Lower lobe of right lung (tissue), 2 donors: ENCODE measurements at regions not wholly inside any gene's neighbourhood (a gene's known extent, or its start where the extent isn't known, plus 50 kb on each side); places are given as distances from the start of the nearest gene placed in this dataset.
"Not testable (repeated sequence)": the region's sequence is repeated elsewhere in the genome, so short reads cannot be mapped to it uniquely, and the experiment has no call there.

Source experiments
- ATAC-seq, 2 donors: fragments of 200-7000 bp; cut with Tn5 transposase; one replicate each; pipeline ENCODE4 v1.9.1; 2020 to 2022; ENCODE audit warnings: mild to moderate bottlenecking in 2 of 2, moderate library complexity in 2 of 2
- DNase-seq: peaks from one replicate; pipeline ENCODE4 v3.0.0-alpha.2; 2020
- H3K27ac ChIP-seq: fragments of 200-600 bp; one replicate; pipeline ENCODE4 v1.8.0; 2022
- H3K27me3 ChIP-seq: fragments of 200-600 bp; one replicate; pipeline ENCODE4 v1.8.0; 2022; ENCODE audit warnings: low read depth
- H3K36me3 ChIP-seq: fragments of 200-600 bp; one replicate; pipeline ENCODE4 v1.8.0; 2022; ENCODE audit warnings: mild to moderate bottlenecking
- H3K4me1 ChIP-seq: fragments of 200-600 bp; one replicate; pipeline ENCODE4 v1.8.0; 2022
- H3K4me3 ChIP-seq: fragments of 200-600 bp; one replicate; pipeline ENCODE4 v1.8.0; 2022; ENCODE audit warnings: mild to moderate bottlenecking
- H3K9me3 ChIP-seq: fragments of 200-600 bp; one replicate; pipeline ENCODE4 v1.8.0; 2022
- CTCF ChIP-seq: fragments of 200-600 bp; IDR thresholded peaks from one replicate; pipeline ENCODE4 v1.8.0; 2022; ENCODE audit warnings: antibody characterized with exemption, mild to moderate bottlenecking
- intact Hi-C: fragments of 100-400 bp; cut with DNase I; formaldehyde crosslinking; loops from one replicate; pipeline ENCODE4 v1.11.0; 2022
- donor health status: DM: no; HTN: yes; CAD: no; lungs with severe emphysema.

- no peaks in the 10 kb centered on the region for H3K9me3 ChIP-seq
- H3K4me3 ChIP-seq = no peak overlapping the region
- DNase-seq (no peak), ATAC-seq (no peak)
- TF ChIP-seq CTCF = no peak
- H3K36me3 ChIP-seq = no peaks in the 10 kb centered on the region
- H3K27me3 ChIP-seq = no peaks in the 10 kb centered on the region
- H3K4me1 ChIP-seq = no peaks in the 10 kb centered on the region
- H3K27ac ChIP-seq = no peak overlapping the region
- intact Hi-C loops = no loop called here
Measured at GRCh38 chr4:43148481-43148880, 256.0 kb downstream of the GRXCR1 start.

DNA sequence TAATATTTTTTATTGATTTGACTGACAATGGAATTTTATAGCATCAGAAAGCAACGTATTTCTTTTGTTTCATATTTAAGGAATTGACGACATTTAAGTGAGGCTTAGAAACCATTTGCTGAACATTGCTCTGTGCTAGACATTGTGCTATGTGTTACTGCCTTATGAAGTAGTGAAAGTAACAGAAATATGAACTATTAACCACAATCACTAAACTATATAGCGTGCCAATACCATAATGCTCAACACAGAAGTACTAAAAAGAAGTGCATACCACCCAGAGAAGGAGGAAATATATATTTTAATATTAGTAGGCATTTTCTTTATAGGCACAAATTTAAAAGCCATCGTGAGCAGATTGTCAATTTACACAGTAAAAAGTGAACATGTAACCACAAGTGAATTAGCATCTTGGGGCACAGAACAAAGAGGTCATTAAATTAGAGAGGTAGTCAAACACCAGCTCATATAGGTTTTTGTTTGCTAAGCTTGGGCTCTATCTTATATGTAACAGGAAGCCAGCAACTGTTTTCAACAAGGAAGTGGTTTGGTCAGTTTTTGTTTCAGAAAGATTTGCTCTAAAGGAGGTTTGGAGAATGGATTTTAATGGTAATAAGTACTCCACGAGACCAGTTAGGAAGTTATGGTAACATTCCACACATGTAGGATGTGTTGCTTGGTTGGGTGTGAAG lies 270.7 kb downstream of the GRXCR1 start:
- Histone ChIP-seq H3K4me1 (no peaks in the 10 kb centered on the region), H3K27me3 (no peaks in the 10 kb centered on the region), H3K27ac (no peak overlapping the region), H3K9me3 (no peaks in the 10 kb centered on the region), H3K4me3 (no peak overlapping the region), H3K36me3 (no peaks in the 10 kb centered on the region)
- intact Hi-C loops = no loop called here
- no peak for TF ChIP-seq CTCF
- DNase-seq (no peak), ATAC-seq (no peak)

DNA sequence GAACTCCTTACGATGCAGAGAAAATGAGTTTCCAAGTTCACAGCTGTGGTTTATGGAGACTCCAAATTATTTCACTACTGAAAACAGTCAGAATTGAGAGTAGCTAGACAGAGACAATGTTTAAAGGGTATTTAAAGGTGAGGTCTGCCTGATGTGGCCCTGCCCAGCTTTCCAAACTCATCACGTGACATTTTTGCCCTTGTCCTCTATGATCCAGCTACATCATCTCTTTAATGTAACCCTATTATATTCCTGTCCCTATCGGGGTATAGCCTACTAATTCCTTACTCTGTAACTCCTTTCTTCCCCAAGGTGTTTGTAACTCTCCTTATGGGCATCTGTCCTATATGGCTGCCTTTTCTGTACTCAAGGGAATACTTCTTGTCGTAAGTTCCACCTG lies 297.2 kb downstream of the GRXCR1 start:
- H3K4me3 ChIP-seq = no peak overlapping the region
- no peaks in the 10 kb centered on the region for H3K4me1 ChIP-seq
- no peaks in the 10 kb centered on the region for H3K27me3 ChIP-seq
- no peak for TF ChIP-seq CTCF
- intact Hi-C loops = no loop called here
- DNase-seq = no peak
- ATAC-seq = no peak
- H3K36me3 ChIP-seq = no peaks in the 10 kb centered on the region
- H3K27ac ChIP-seq = no peak overlapping the region
- no peaks in the 10 kb centered on the region for H3K9me3 ChIP-seq

DNA sequence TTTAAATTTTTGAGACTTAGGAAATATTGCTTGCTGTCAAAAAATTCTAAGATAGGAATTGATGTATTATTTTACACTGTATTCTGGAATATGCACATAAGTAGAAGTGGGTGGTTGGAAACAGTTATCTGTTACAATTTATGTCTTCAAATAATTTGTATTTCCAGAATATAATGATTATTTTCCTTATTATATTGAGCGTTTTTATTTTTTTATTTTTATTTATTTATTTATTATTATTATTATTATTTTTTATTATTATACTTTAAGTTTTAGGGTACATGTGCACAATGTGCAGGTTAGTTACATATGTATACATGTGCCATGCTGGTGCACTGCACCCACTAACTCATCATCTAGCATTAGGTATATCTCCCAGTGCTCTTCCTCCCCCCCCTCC lies 320.1 kb downstream of the GRXCR1 start:
- H3K4me1 ChIP-seq, H3K9me3 ChIP-seq, intact Hi-C loops, H3K27me3 ChIP-seq, H3K27ac ChIP-seq, H3K4me3 ChIP-seq, DNase-seq, H3K36me3 ChIP-seq, ATAC-seq: not testable (repeated sequence)

GRCh38 chr4:43223820-43224219 lies 331.3 kb downstream of the GRXCR1 start:
- H3K4me1 ChIP-seq = no peaks in the 10 kb centered on the region
- TF ChIP-seq CTCF = no peak
- H3K27ac ChIP-seq = no peak overlapping the region
- H3K9me3 ChIP-seq = no peaks in the 10 kb centered on the region
- intact Hi-C loops = no loop called here
- H3K36me3 ChIP-seq = no peaks in the 10 kb centered on the region
- no peaks in the 10 kb centered on the region for H3K27me3 ChIP-seq
- no peak overlapping the region for H3K4me3 ChIP-seq
- no peak for DNase-seq
- ATAC-seq = no peak

DNA sequence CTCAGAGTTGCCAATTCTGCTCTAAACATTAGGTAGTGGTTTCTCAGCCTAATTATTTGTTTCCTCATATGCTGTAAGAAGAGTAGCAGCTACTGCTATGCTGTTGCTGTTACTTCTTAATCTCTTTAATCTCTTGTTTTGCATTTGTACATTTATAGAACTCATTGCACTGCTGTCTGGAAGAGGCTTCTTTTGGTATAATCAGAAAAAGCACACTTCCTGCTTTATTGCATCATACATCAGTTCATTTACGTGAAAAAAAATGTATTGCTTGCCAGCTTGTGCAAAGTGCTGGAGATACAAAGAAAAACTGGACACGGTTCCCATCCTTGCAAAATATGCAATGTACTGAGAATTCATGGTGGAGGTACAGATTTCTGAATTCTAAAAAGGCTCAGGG lies 332.0 kb downstream of the GRXCR1 start:
- DNase-seq = no peak

More for the DNA sequence above, 332.0 kb downstream of the GRXCR1 start:
- intact Hi-C loops = no loop called here
- Histone ChIP-seq H3K4me1 (no peaks in the 10 kb centered on the region), H3K36me3 (no peaks in the 10 kb centered on the region), H3K27me3 (no peaks in the 10 kb centered on the region), H3K27ac (no peak overlapping the region), H3K4me3 (no peak overlapping the region), H3K9me3 (no peaks in the 10 kb centered on the region)
- TF ChIP-seq CTCF = no peak
- no peak for ATAC-seq
